Smooth muscle cell (in vitro differentiated cells): ENCODE measurements at regions not wholly inside any gene's neighbourhood (a gene's known extent, or its start where the extent isn't known, plus 50 kb on each side); places are given as distances from the start of the nearest gene placed in this dataset.

Source experiments
- DNase-seq: peaks from one replicate; lab custom pipeline; 2025; ENCODE audit not compliant: unreplicated experiment; lab: John Stamatoyannopoulos, UW
- H2AFZ ChIP-seq: fragments of 200-600 bp; sonication (generic); 2 replicates; pipeline ENCODE4 v1.6.0; 2016; ENCODE audit warnings: antibody characterized with exemption, low read depth, mild to moderate bottlenecking
- H3F3A ChIP-seq: fragments of 200-600 bp; sonication (generic); 2 replicates; pipeline ENCODE4 v1.6.0; 2017; ENCODE audit warnings: antibody characterized with exemption, low read depth
- H3K27ac ChIP-seq: fragments of 200-600 bp; sonication (generic); 2 replicates; pipeline ENCODE4 v1.5.1; 2016; ENCODE audit warnings: low read depth, mild to moderate bottlenecking
- H3K27me3 ChIP-seq: fragments of 200-600 bp; sonication (generic); 2 replicates; pipeline ENCODE4 v1.6.1; 2016; ENCODE audit warnings: low read depth, mild to moderate bottlenecking
- H3K36me3 ChIP-seq: fragments of 200-600 bp; sonication (generic); 2 replicates; pipeline ENCODE4 v1.5.1; 2016; ENCODE audit warnings: low read depth
- H3K4me1 ChIP-seq: fragments of 200-600 bp; sonication (generic); 2 replicates; pipeline ENCODE4 v1.5.1; 2016; ENCODE audit warnings: low read depth
- H3K4me2 ChIP-seq: fragments of 200-600 bp; sonication (generic); 2 replicates; pipeline ENCODE4 v1.6.0; 2016; ENCODE audit warnings: mild to moderate bottlenecking
- H3K4me3 ChIP-seq: fragments of 200-600 bp; sonication (generic); 2 replicates; pipeline ENCODE4 v1.5.1; 2016; ENCODE audit warnings: mild to moderate bottlenecking
- H3K79me2 ChIP-seq: fragments of 200-600 bp; sonication (generic); 2 replicates; pipeline ENCODE4 v1.6.0; 2016; ENCODE audit warnings: low read depth, mild to moderate bottlenecking
- H3K9ac ChIP-seq: fragments of 200-600 bp; sonication (generic); 2 replicates; pipeline ENCODE4 v1.6.0; 2016; ENCODE audit warnings: low read depth
- H3K9me3 ChIP-seq: fragments of 200-600 bp; sonication (generic); replicated peaks from 2 replicates; pipeline ENCODE4 v1.5.1; 2016; ENCODE audit warnings: low read depth
- H4K20me1 ChIP-seq: fragments of 200-600 bp; sonication (generic); 2 replicates; pipeline ENCODE4 v1.6.0; 2016; ENCODE audit warnings: low read depth
- WGBS: methylation state at CpG from one replicate; pipeline ENCODE4 v1.1.7; 2016; ENCODE audit warnings: low lambda C conversion rate; 5-methylcytosine and 5-hydroxymethylcytosine counted together
- TF ChIP-seq, protein P1 (sequence below): fragments of 200-600 bp; sonication (generic); IDR thresholded peaks from 2 replicates; pipeline ENCODE4 v1.5.1; 2017; ENCODE audit warnings: borderline replicate concordance, mild to moderate bottlenecking, antibody characterized with exemption; ENCODE audit not compliant: insufficient read depth, poor library complexity, severe bottlenecking

DNA sequence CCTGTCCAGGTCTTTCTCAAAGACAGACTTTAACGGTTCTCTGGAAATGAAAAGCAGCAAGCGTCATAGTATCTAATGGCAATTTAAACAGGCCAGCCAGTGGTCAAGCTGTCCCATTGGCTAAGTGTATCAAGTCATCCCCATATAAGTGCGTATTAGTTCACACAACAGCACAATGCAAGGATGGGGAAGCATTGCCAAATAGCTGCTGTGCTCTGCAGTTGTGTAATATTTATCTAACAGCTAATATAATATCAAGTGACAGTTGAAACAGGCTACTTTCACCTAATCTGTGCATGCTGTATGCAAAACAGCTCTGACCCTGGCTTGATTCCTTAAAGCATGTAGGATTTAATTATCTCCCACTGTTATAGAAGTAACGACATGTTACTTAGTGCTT, 134.8 kb upstream of the PPARGC1A start:
- Histone ChIP-seq H3K4me1 (no peaks in the 10 kb centered on the region), H3K9me3 (no peaks in the 10 kb centered on the region), H4K20me1 (no peaks in the 10 kb centered on the region), H2AFZ (no peak overlapping the region), H3K4me3 (no peak overlapping the region), H3K27ac (no peak overlapping the region), H3K36me3 (no peaks in the 10 kb centered on the region), H3K4me2 (no peak overlapping the region), H3F3A (no peaks in the 10 kb centered on the region), H3K27me3 (peaks cover 6% of the 10 kb centered on the region), H3K79me2 (no peaks in the 10 kb centered on the region), H3K9ac (no peak overlapping the region)
- TF ChIP-seq, protein P1, sequence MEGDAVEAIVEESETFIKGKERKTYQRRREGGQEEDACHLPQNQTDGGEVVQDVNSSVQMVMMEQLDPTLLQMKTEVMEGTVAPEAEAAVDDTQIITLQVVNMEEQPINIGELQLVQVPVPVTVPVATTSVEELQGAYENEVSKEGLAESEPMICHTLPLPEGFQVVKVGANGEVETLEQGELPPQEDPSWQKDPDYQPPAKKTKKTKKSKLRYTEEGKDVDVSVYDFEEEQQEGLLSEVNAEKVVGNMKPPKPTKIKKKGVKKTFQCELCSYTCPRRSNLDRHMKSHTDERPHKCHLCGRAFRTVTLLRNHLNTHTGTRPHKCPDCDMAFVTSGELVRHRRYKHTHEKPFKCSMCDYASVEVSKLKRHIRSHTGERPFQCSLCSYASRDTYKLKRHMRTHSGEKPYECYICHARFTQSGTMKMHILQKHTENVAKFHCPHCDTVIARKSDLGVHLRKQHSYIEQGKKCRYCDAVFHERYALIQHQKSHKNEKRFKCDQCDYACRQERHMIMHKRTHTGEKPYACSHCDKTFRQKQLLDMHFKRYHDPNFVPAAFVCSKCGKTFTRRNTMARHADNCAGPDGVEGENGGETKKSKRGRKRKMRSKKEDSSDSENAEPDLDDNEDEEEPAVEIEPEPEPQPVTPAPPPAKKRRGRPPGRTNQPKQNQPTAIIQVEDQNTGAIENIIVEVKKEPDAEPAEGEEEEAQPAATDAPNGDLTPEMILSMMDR = no peak
- DNase-seq = no peak
- WGBS = 69% methylated on average over 4 of the region's 4 CpGs

GRCh38 chr4:24024157-24024556, 134.3 kb upstream of the PPARGC1A start:
- Histone ChIP-seq H3F3A (no peaks in the 10 kb centered on the region), H3K4me2 (no peak overlapping the region), H3K4me3 (no peak overlapping the region), H3K9ac (no peak overlapping the region), H2AFZ (no peak overlapping the region), H4K20me1 (no peaks in the 10 kb centered on the region), H3K9me3 (no peaks in the 10 kb centered on the region), H3K4me1 (no peaks in the 10 kb centered on the region), H3K27me3 (peaks cover 6% of the 10 kb centered on the region), H3K27ac (no peak overlapping the region), H3K79me2 (no peaks in the 10 kb centered on the region), H3K36me3 (no peaks in the 10 kb centered on the region)
- no peak for DNase-seq
- TF ChIP-seq, protein P1 = no peak
- WGBS = 29% methylated on average over 4 of the region's 4 CpGs

GRCh38 chr4:24015782-24016181, 125.9 kb upstream of the PPARGC1A start:
- TF ChIP-seq, protein P1 = no peak
- Histone ChIP-seq H3K27me3 (peaks cover 2% of the 10 kb centered on the region), H3K36me3 (no peaks in the 10 kb centered on the region), H2AFZ (no peak overlapping the region), H3K4me3 (no peak overlapping the region), H3K9me3 (no peaks in the 10 kb centered on the region), H3K9ac (no peak overlapping the region), H4K20me1 (no peaks in the 10 kb centered on the region), H3K79me2 (no peaks in the 10 kb centered on the region), H3K27ac (no peak overlapping the region), H3K4me1 (no peaks in the 10 kb centered on the region), H3K4me2 (no peak overlapping the region), H3F3A (no peaks in the 10 kb centered on the region)
- 96% methylated on average over 1 of the region's 1 CpG for WGBS
- DNase-seq = no peak

GRCh38 chr4:24013668-24014422, 124.0 kb upstream of the PPARGC1A start:
- no peaks in the 10 kb centered on the region for H3K27me3 ChIP-seq

More at GRCh38 chr4:24013668-24014422, 124.0 kb upstream of the PPARGC1A start:
- Histone ChIP-seq H2AFZ (no peak overlapping the region), H3F3A (no peaks in the 10 kb centered on the region), H3K36me3 (no peaks in the 10 kb centered on the region), H3K4me3 (no peak overlapping the region), H3K27ac (no peak overlapping the region), H3K9me3 (no peaks in the 10 kb centered on the region), H3K79me2 (no peaks in the 10 kb centered on the region), H3K4me1 (no peaks in the 10 kb centered on the region), H4K20me1 (no peaks in the 10 kb centered on the region), H3K4me2 (no peak overlapping the region), H3K9ac (no peak overlapping the region)
- DNase-seq = no peak
- TF ChIP-seq, protein P1 = no peak
- 89% methylated on average over 8 of the region's 8 CpGs for WGBS
